ENCODE measurements at regions not wholly inside any gene's neighbourhood (a gene's known extent, or its start where the extent isn't known, plus 50 kb on each side); places are given as distances from the start of the nearest gene placed in this dataset.

DNA sequence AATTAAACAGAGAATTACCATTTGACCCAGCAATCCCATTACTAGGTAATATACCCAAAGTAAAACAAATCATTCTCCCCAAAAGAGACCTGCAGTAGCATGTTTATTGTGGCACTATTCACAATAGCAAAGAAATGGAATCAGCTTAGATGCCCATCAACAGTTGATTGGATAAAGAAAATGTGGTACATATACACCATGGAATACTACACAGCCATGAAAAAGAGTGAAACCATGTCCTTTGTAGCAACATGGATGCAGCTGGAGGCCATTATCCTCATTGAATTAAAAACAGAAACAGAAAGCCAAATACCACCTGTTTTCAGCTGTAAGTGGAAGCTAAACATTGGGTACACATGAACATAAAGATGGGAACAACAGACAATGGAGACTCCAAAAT is 1141.8 kb upstream of the AUTS2 start:
- FAIRE-seq = no peak

DNA sequence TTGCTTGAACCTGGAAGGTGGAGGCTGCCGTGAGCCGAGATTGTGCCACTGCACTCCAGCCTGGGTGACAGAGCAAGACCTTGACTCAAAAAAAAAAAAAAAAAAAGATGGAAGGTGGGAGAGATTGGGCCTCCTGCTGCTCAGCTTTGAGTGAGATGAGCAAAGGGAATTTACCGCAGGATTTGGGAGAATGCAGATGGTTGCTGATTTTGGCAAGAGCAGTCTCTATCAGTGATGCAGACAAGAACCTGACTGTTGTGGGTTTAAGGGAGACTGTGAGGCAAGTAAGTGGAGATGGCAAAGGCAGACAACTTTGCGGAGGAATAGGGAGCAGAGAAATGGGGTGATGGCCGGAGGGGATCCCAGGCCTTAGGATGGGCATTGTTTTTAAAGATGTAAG is 1140.8 kb upstream of the AUTS2 start:
- no peak for FAIRE-seq

DNA sequence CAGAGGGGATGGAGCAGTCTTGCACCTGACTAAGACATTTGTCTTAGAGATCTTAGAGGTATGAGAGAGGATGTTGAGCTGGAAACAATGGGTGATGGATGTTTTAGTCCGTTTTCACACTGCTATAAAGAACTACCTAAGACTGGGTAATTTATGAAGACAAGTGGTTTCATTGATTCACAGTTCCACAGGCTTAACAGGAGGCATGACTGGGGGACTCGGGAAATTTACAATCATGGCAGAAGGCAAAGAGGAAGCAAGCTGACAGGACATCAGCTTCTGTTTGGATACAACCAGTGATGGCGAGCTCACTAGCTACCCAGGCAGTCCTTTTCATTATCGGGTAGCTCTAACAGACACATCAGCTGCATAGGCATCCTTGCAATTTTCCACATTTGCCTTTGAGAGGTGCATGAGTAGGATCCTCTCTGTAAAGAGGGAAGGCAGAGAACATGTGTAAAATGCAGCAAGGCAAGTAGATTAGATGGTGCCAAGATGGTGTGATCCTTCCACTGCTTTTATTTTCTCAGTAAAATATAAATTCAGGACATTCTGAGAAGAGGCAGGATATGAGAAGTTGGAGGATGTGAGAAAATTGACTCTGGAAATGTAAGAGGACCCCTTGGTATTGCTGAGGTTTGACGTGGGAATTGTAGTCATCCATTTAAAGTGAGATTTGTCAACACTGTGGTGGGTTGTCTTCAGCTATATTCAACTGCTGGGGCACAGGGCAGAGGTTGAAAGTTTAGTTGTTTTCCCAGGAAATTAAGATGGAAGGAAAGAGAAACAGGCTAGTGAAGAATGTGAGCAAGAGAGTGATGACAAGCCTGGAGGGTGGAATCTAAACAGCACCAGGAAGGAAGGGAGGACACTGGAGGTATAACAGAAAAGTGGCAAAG is 1140.0 kb upstream of the AUTS2 start:
- no peak for FAIRE-seq

DNA sequence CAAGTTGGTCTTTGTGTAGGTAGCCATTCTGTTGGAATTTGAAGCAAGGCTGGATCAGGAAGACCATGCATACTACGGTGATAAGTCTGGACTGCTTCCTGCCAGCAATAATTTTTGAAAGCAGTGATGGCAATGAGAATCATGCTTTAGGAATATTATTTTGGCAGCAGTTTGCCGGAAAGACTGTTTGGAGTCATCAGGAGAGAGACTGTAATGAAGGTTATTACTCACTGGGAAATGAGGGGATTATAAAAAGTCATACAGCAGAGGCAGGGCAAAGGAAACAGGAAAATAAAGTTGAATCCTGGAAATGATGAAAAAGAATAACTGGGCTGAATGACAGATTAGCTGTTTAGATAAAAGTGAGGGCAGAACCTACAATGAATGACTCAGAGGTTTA is 1136.8 kb upstream of the AUTS2 start:
- FAIRE-seq = no peak

DNA sequence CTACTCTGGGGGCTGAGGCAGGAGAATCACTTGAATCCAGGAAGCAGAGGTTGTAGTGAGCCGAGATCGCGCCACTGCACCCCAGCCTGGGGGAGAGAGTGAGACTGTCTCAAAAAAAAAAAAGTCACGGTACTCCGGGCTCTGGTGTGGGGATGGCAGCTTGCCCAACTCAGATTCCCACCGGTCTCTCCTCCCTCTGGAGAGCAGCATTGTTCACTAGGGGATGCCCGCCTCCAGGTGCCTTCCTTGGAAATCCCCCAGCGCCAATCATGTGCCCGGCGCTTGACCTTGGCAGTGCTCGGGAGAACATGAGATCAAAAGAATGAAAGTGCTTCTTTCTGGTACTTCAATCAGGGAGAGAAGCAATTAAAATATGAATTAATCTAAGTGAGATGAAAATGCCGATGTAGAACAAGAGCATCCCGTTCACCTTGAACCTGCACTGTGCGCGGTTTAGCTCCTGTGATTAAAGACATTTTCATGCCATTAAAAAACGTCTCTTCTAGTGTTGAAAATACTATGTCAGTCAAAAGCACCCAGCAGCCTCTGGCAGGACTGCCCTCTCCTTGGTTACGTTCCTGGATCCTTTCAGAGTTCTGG is 1127.3 kb upstream of the AUTS2 start:
- FAIRE-seq = no peak

DNA sequence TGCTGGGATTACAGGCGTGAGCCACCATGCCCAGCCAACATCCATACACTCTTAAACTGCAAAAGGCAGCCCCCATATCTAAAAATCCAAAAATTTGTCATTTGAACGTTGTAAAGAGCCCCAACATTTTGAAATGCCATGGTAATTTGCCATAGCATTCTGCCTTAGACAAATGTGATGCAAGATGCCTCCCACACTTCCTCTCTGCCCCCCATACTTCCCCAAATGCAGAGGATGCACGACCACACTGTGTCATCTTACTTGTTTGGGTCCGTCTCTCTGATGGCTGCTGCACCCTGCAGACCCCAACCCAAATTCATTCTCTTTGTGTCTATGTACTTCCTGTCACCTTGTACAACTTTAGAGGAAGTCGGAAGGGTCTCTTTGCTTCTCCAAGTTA is 1125.6 kb upstream of the AUTS2 start:
- no peak for FAIRE-seq

DNA sequence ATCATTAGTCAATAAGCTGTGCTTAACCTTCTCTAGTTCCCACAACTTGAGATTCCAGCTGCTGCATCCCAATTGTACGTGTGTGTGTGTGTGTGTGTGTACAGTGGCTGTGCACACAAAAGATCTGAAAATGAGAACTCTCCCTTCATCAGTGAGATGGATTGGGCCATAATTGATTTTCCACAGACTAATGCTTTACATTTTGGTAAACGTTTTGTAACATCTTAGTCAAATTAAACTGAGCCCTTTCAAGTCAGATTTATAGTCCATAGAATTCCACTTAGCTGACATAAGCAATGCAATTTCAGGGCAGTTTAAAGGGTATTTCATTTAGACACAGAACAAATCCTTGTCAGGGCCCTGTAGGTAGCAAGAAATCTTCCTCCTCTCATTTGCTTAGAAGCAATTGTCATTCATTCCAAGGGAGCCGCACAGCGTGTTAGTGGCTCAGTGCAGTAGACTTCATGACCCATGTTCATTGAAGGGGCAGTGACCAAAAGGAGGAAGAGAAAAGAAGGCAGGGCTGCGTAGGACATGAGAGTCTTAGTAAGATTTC is 1123.5 kb upstream of the AUTS2 start:
- no peak for FAIRE-seq

DNA sequence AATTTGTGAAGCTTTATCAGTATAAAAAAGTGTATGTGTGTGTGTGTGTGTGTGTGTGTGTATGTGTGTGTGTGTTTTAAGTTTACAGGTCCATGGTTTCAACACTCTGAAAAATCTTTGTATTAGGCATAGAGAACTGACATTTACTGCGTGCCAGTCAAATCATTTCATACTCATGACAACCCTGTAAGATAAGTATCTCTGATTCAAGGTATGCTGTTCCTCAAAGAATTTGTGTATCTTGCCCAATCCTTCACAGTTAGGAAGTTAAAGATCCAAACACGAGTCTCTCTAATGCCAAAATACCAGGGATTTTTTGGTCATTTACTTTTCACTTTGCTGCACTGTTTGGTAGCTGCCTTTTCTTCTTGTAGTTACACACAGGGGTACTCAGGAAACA is 1121.3 kb upstream of the AUTS2 start:
- FAIRE-seq = no peak

DNA sequence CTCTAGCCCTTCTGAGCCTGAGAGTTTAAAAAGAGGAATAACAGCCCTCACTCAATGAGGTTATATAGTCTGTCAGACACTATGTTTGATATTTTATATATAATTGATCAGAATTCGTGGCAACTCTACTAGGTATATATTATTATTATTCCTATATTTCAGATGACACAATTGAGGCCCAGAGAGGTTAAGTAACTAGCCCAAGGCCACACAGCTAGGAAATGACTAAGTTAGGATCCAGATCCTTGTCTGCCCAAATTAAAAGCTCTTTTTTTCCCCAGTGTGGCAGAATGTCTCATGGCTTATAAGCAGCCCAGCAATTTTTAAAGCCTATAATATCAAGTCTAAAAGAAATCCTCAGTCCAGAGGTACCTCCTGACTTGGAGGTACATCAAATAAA is 1119.9 kb upstream of the AUTS2 start:
- no peak for FAIRE-seq

DNA sequence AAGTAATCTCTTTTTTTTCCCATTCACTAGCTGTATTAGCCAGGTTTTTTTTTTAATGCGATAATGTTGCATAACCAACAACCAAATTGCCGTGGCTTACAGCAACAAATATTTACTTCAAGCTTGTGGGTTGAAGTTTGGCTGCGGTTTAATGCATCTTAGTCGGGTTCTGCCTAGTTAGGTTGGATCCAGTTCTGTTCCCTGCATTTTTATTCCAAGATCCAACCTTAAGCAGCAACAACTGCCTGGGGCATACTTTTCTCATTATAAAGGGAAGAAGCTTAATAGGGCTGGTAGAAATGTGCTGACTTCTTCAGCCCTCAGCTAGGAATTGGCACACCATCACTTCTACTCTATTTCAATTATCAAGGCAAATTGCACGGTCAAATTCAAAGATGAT is 1115.5 kb upstream of the AUTS2 start:
- no peak for FAIRE-seq

DNA sequence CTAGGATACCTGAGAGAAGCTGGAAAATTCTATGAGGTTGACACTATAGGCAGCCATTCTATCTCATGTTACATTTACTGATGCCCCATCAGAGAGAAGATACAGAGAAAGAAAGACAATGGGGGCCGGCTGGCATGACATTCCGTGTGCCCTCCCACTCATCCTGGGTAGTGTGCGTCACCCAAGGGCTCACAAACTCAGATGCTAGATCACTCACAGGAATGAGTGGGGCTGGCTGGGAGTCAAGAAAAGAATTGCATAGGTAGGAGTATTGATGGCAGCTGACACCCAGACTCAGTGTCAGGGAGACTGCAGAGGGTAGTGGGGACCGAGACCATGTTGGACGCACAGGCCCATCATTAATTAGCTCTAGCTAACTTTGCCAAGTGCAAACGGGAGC is 1113.5 kb upstream of the AUTS2 start:
- FAIRE-seq = no peak

DNA sequence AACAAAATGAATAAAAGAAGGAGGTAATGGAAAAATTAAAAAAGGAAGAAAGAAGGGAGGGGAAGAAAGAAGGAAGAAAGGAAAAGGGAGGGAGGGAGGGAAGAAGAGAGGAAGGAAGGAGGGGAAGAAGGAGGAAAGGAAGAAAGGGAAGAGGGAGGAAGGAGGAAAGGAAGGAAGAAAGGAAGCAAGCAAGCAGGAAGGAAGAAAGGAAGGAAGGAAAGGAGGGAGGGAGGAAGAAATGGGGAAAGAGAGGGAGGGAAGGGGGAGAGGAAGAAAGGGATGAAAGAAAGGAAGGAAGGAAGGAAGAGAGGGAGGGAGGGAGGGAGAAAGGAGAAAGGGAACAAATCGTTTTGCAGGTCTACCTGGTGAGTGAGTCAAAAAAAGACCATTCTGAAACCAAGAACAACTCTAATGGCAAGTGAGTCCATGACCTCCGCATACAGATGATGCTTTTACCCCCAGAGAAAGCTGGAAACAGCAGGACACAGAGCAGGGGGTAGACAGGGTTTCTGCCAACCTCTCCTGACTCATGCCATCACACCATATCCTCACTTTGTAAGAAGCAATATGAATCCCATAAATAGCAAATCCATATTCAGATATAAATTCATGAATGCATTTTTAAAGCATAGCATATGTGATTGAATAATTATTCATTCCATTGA is 1112.9 kb upstream of the AUTS2 start:
- no peak for FAIRE-seq

DNA sequence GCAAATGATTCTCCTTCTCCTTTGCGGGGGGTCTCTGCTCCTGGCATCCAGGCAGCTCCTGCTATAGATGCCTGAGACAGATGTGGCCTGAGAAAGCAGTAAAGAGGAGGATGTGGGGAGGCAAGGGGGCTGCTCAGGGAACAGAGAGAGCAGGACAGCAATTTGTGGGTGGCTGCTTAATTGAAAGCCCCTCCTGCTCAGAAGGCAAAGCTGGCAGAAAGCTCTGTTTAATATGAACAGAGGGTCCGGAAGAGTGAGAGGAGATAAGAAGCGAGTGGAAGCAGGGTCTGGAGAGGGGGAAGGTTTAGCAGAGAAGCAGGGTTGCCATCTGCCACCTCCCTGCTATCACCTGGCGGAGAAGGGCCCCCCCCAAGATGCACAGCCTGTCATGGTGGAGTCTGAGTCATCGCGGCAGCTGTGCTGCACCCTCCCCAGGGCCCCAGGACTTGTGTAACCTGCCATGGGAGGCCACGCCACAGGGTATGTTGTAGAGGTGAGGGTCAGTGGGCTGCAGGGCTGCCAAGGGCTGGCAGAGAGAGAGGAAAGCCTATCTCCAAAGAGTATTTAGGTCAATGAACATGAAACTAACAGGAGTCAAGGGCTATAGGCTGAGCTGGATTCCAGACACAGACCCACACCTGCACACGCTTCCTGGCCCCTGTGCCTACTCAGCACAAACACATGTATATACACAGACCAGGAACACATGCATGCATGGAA is 1109.8 kb upstream of the AUTS2 start:
- no peak for FAIRE-seq

DNA sequence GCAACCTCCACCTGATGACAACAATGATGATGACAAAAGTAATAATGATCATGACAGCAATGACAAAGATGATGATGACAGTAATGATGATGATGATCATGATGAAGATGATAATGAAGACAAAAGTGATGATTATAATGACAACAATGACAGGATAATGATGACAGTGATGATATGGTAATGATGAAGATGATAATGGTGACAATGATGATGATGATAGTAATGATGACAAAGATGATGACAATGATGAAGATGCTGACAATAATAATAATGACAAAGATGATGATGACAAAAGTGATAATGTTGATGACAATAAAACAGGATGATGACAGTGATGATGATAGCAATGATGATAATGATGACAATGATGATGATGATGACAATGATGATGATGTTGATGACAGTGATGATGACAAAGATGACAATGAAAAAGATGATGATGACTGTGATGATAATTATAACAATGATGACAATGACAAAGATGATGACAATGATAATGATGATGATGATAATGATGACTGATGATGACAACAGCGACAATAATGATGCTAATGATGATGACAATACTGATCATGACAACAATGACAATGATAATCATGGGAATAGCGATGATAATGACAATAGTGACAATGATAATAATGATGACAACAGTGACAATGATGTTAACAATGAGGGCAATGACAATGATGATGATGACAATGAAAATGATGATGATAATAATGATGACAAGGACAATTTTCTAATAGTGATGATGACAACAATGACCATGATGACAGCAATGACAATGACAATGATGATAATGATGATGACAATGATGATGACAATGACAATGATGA is 1106.5 kb upstream of the AUTS2 start:
- FAIRE-seq = no peak

DNA sequence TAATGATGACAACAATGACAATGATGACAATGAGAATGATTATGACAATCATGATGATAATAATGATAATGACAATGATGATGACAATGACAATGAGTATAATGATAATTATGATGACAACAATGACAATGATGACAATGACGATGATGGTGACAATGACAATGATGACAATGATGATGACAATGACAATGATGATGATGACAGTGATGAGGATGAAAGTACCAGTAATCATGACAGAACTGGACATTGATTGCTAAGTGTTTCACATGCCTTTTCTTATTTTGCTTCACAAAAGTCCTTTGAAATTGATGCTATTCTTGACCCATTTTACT is 1106.0 kb upstream of the AUTS2 start:
- no peak for FAIRE-seq

DNA sequence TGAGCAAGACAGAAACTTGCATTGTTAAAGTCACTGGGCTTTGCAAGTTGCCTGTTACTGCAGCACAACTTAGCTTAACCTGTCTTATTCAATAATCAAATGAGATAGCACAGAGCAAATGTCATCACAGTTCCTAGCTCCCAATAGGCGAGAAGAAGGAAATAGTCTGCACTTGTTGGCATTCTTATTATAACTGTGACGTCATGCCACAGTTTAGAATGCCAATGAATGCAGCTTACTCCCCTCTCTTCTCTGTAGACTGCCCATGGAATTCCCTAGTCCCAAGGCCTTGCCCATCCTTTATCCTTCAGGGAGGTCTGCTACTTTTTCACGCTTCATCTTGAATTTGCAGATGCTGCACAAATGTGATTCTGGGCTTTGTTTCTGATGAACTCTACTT is 1094.9 kb upstream of the AUTS2 start:
- FAIRE-seq = no peak

DNA sequence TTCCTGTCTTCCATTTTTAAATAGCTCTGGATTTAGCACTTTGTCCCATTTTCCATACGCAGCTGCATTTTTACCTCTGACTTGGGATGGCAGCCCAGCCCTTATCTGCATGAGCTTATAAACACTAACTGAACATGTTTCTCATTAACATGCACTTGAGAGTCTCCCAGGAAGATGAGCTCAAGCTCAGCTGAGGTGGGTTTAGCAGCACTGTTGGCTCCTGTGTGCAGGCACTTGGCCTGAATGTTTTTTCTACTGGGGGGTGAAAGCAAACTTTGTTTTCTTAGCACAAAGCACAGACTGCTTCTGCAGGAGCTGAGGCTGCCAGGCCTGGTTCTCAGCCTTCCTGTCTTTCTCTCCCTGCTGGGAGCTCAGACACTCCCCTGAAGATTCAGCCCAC is 1093.6 kb upstream of the AUTS2 start:
- FAIRE-seq = no peak

DNA sequence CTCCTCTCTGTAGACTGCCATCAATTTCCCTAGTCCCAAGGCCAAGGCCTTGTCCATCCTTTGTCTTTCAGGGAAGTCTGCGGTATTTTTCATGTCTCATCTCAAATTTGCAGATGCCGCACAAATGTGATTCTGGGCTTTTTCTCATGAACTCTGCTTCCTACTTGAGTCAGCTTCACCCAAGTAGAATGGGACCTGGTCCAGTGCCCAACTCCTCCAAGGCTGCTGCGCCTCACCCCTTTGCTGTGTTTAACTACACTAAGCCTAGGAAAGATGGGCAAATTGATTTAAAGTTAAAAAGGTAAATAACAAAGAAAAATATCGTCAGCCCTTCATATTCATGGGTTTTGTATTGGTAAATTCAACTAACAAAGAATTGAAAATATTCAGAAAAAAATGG is 1092.6 kb upstream of the AUTS2 start:
- FAIRE-seq = no peak

DNA sequence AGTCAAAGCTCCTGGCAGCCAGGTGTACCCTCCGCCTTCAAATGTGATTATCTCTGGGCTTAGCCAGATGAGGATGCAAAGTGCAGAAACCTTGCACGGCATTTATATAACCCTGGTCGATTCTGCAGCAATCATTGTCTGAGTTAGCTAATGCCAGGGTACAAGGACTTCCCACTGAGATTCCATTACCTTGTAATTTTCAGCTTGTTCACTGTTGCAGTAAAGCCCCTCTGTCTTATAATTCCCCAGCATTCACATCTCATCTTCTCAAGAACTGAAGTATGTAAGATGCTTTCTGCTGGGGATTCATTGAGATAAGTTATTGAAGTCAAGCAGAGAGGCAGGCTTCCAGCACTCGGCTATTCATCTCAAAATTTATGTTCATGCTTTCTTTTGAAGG is 1090.6 kb upstream of the AUTS2 start:
- FAIRE-seq = no peak

DNA sequence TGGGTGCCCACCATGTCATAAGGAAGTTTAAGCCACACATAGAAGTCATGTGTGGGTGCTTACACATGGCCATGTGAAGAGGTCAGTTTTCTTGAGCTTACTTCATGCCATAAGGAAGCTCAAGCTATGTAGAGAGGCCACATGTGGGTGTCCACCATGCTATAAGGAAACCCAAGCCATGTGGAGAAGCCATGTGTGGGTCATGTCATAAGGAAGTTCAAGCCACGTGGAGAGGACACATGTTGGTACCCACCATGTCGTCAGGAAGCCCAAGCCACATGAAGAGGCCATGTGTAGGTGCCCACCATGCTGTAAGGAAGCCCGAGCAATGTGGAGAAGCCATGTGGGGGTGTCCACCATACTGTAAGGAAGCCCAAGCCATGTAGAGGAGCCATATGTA is 1089.2 kb upstream of the AUTS2 start:
- FAIRE-seq = no peak

DNA sequence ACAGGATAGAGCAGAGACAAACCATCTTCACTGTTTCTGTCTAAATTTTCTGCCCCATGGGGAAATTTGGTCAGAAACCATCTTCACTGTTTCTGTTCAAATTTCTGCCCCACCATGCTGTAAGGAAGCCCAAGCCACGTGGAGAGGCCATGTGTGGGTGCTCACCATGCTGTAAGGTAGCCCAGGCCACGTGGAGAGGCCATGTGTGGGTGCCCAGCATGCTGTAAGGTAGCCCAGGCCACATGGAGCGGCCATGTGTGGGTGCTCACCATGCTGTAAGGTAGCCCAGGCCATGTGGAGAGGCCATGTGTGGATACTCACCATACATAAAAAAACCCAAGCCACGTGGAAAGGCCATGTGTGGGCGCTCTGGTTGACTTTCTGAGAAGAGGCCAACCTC is 1088.7 kb upstream of the AUTS2 start:
- FAIRE-seq = no peak

DNA sequence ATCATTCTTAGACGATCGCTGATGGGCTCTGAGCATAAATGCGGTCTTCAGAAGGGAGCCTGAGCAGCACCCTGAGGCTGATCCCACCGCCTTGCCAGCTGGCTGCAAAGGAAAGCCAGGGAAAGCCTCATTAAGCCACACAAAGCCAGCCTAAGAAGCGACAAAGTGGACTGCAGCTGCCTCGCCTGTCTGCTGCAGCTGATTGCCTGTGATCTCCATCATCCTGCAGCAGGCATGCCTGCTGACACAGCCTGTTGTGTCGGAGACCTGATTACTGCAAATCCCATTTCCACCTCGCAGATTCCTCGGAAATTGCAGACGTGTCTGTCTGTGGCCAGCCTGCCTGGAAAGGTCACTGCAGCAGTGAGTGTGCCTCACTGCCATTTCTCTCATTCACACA is 1087.0 kb upstream of the AUTS2 start:
- no peak for FAIRE-seq
